Germinal center (tissue), 1 donor: ENCODE measurements at regions not wholly inside any gene's neighbourhood (a gene's known extent, or its start where the extent isn't known, plus 50 kb on each side); places are given as distances from the start of the nearest gene placed in this dataset.
"Not testable (repeated sequence)": the region's sequence is repeated elsewhere in the genome, so short reads cannot be mapped to it uniquely, and the experiment has no call there.

Experiments
- DNase-seq: peaks from one replicate; pipeline ENCODE4 v3.0.0; 2012; ENCODE audit warnings: mixed read lengths, low spot score

DNA sequence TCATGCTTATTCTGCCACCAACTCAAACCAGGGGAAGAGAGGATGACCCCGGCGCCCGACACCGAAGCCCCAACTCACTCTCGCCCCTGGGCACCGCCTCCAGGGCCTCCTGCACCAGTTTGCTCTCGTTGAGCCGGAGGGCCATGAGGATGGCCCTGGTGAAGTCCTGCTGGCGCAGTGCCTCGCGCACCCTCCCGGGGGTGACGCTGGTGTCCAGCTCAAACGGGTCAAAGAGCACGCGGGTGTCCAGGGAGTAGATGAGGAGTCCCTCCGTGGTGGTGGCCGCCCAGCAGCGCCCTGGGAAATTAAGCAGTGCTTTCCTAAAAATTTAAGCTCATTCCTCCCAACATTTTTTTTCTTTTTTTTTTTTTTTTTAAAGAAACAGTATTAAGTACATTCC is 5387.6 kb upstream of the TPTE start:
- DNase-seq = not testable (repeated sequence)

DNA sequence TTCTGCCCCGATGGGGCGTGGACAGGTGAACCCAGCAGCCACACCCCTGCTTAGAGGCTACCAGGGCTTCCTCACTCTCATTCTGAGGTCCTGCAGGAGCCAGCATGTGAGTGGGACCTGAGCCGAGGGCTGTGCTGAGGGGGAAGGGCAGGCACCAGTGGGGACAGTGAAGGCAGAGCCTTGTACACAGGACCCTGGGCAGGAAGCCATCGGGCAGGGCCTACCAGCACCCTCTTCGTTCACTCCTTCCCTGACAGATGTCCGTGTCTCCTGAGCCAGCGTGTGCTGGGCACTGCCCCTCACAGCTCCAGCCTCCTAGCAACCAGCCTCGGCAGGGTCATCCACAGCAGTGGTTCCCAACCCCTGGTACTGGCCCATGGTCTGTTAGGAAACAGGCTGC is 5385.0 kb upstream of the TPTE start:
- DNase-seq = not testable (repeated sequence)

DNA sequence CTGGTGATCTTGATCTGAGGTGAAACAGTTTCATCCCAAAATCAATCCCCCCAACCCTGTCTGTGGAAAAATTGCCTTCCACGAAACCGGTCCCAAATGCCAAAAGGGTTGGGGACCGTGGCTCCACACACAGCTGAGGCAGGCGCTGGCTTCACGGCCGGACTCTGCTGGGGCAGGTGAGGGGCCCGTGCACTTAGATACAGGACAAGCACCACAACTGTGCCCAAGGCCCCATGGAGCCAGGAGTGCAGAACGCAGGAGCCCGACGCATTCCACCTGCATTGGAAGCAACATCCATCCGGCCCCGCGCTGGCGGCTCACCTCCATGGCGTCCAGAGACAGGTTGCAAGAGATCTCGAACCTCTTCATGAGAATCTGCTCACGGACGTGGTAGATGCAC is 5384.4 kb upstream of the TPTE start:
- not testable (repeated sequence) for DNase-seq

DNA sequence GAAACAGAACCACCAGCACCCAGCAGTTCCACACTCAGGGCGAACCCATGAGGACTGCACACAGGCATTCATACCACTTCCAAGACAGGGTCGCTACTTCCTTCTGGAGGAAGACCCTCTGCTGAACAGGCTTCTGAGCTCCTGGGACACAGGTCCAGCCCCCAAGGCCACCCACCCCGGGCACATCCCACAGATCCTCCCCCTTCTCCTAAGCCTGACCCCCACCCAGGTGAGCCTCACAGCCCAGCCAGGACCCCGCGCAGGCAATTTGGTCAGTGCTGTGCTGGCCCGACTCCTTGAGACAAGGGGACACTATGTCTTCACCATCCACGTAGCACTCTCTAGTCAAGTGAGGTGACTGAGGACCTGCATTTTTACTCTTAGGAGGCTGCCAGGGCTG is 5382.7 kb upstream of the TPTE start:
- not testable (repeated sequence) for DNase-seq

DNA sequence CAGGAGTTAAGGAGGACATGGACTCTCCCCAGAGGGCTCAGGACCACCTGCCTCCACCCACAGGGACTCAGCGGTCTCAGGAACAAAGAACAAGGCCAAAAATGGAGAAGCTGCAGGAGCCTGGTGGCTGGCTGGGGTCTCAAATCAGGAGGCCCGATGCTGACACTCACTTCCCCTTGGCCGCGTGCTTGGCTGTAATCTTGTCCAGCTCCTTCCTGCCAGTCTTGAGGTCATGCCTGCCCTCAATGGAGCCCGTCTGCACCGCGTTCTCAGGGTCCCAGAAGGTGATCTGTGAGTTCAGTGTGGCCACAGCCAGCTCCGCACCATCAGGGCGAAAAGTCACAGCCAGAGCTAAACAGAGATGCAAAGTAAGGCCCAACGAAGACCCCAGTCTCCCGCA is 5381.9 kb upstream of the TPTE start:
- not testable (repeated sequence) for DNase-seq

GRCh38 chr21:5143011-5143410 is 5378.4 kb upstream of the TPTE start:
- not testable (repeated sequence) for DNase-seq

- not testable (repeated sequence) for DNase-seq
These were observed 5376.7 kb upstream of the TPTE start for GRCh38 chr21:5144731-5145130.

- DNase-seq = not testable (repeated sequence)
These were observed 5373.7 kb upstream of the TPTE start for GRCh38 chr21:5147685-5148084.

GRCh38 chr21:5149222-5149621 is 5372.2 kb upstream of the TPTE start:
- not testable (repeated sequence) for DNase-seq

- DNase-seq = not testable (repeated sequence)
These were observed 5367.3 kb upstream of the TPTE start for GRCh38 chr21:5153842-5154640.

- DNase-seq = not testable (repeated sequence)
These were observed 5366.8 kb upstream of the TPTE start for GRCh38 chr21:5154641-5154982.

- not testable (repeated sequence) for DNase-seq
These were observed 5358.4 kb upstream of the TPTE start for GRCh38 chr21:5162693-5163574.

DNA sequence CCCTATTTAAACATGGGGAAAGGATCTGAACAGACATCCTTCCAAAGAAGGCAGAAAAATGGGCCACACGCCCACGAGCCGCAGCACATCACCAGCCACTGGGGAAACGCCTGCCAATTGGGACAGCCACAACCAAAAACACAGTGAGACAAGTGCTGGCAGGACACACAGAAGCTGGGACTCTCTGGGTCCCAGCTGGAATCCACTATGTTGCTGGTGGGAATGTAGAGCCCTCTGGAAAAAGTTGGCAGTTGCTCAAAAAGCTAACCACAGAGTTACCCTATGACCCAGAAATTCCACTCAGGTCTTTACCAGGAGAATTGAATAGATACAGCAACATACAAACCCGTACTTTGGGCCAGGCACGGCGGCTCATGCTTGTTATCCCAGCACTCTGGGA is 5355.6 kb upstream of the TPTE start:
- not testable (repeated sequence) for DNase-seq
